HCT116 (cell line): ENCODE measurements at regions not wholly inside any gene's neighbourhood (a gene's known extent, or its start where the extent isn't known, plus 50 kb on each side); places are given as distances from the start of the nearest gene placed in this dataset.

Experiments
- ATAC-seq: fragments of 200-7000 bp; cut with Tn5 transposase; 2 replicates; pipeline ENCODE4 v1.9.1; 2020; ENCODE audit warnings: mild to moderate bottlenecking, moderate library complexity
- BruUV-seq: library from RNA; stranded (reverse); fragments of 400-500 nt; replicated peaks from 2 replicates; lab custom pipeline; 2021; lab: Mats Ljungman, UMichigan
- CTCF ChIA-PET: fragments of 300-600 bp; sonication (Branson Sonifier 250); formaldehyde crosslinking; loops from one replicate; lab custom pipeline; 2021; ENCODE audit warnings: antibody characterized with exemption; lab: Charles Lee
- POLR2A ChIA-PET: fragments of 300-600, 350-600 bp; sonication (Branson Sonifier 250); formaldehyde crosslinking; loops from one replicate; lab custom pipeline; 2021; ENCODE audit warnings: antibody characterized with exemption; lab: Charles Lee
- RAD21 ChIA-PET, 2 experiments: fragments of 300-600 bp; sonication (Branson Sonifier 250); formaldehyde crosslinking; loops; one replicate each; lab custom pipeline; 2023; ENCODE audit warnings: low total read pairs in 2 of 2; ENCODE audit not compliant: uncharacterized antibody in 2 of 2, unreplicated experiment in 2 of 2, low non-redundant PET in 1 of 2; lab: Charles Lee
- DNase-seq: peaks from one replicate; pipeline ENCODE4 v3.0.0-alpha.2; 2010; ENCODE audit warnings: low read depth, low spot score
- H2AFZ ChIP-seq: fragments of 200-600 bp; shearing (Covaris generic), sonication (generic); 2 replicates; pipeline ENCODE4 v1.6.1; 2017; ENCODE audit warnings: low read depth, mixed run types, mixed read lengths, antibody characterized with exemption, low read length; ENCODE audit not compliant: poor library complexity, severe bottlenecking
- H3K27ac ChIP-seq: 2 replicates; pipeline ENCODE4 v1.5.1; 2012; ENCODE audit warnings: low read depth, low read length
- H3K27me3 ChIP-seq: fragments of 200-600 bp; sonication (generic); 2 replicates; pipeline ENCODE4 v1.6.1; 2016; ENCODE audit warnings: mixed run types, low read length, mixed read lengths; ENCODE audit not compliant: insufficient read depth
- H3K36me3 ChIP-seq, 2 experiments: fragments of 200-500 bp in 1 of 2; fragments of 200-600 bp in 1 of 2; sonication (Bioruptor generic) in 1 of 2; sonication (generic) in 1 of 2; 2 replicates each; pipeline versions ENCODE4 v1.5.1 to v1.6.1; 2014 to 2016; ENCODE audit warnings: low read length in 2 of 2, inconsistent platforms in 1 of 2, mixed read lengths in 1 of 2, mixed run types in 1 of 2; ENCODE audit not compliant: insufficient read depth in 2 of 2, control insufficient read depth in 1 of 2
- H3K4me1 ChIP-seq, 2 experiments: fragments of 200-600 bp in 1 of 2; sonication (generic) in 1 of 2; 2 replicates each; pipeline versions ENCODE4 v1.5.1 to v1.6.1; 2012 to 2017; ENCODE audit warnings: low read length in 2 of 2, inconsistent platforms in 1 of 2, mild to moderate bottlenecking in 1 of 2, mixed read lengths in 1 of 2, mixed run types in 1 of 2, moderate library complexity in 1 of 2; ENCODE audit not compliant: insufficient read depth in 2 of 2, control insufficient read depth in 1 of 2
- H3K4me2 ChIP-seq: fragments of 200-600 bp; sonication (generic); 2 replicates; pipeline ENCODE4 v1.6.1; 2017; ENCODE audit warnings: mixed run types, low read length, mixed read lengths
- H3K4me3 ChIP-seq, 2 experiments: fragments of 200-600 bp in 1 of 2; sonication (generic) in 1 of 2; replicated peaks in 1 of 2; 2 replicates each; pipeline ENCODE4 v1.5.1; 2011 to 2016; ENCODE audit warnings: low read length in 2 of 2, control low read depth in 1 of 2, low read depth in 1 of 2, mild to moderate bottlenecking in 1 of 2, mixed read lengths in 1 of 2, mixed run types in 1 of 2
- H3K79me2 ChIP-seq: fragments of 200-600 bp; sonication (generic); 2 replicates; pipeline ENCODE4 v1.6.1; 2017; ENCODE audit warnings: mild to moderate bottlenecking, mixed run types, low read length, moderate library complexity, mixed read lengths; ENCODE audit not compliant: insufficient read depth
- H3K9ac ChIP-seq: fragments of 200-600 bp; sonication (generic); 2 replicates; pipeline ENCODE4 v1.6.1; 2016; ENCODE audit warnings: low read length, mixed read lengths
- H3K9me2 ChIP-seq: fragments of 200-600 bp; sonication (generic), shearing (Covaris generic); 2 replicates; pipeline ENCODE4 v1.6.1; 2017; ENCODE audit warnings: mixed run types, mild to moderate bottlenecking, moderate library complexity; ENCODE audit not compliant: insufficient read depth
- H3K9me3 ChIP-seq, 2 experiments: fragments of 200-500 bp in 1 of 2; fragments of 200-600 bp in 1 of 2; sonication (Bioruptor generic) in 1 of 2; sonication (generic) in 1 of 2; 2 replicates each; pipeline ENCODE4 v1.6.1; 2014 to 2017; ENCODE audit warnings: low read length in 2 of 2, mixed read lengths in 2 of 2, inconsistent platforms in 1 of 2, low read depth in 1 of 2, mild to moderate bottlenecking in 1 of 2, mixed run types in 1 of 2, moderate library complexity in 1 of 2; ENCODE audit not compliant: control insufficient read depth in 1 of 2, insufficient read depth in 1 of 2
- H4K20me1 ChIP-seq: fragments of 200-600 bp; sonication (generic), shearing (Covaris generic); 2 replicates; pipeline ENCODE4 v1.6.1; 2017; ENCODE audit warnings: mixed run types, mild to moderate bottlenecking, moderate library complexity; ENCODE audit not compliant: insufficient read depth
- ATF3 ChIP-seq: IDR thresholded peaks from 2 replicates; pipeline ENCODE4 v1.6.1; 2012
- CBX3 ChIP-seq: IDR thresholded peaks from 2 replicates; pipeline ENCODE4 v1.6.1; 2012; ENCODE audit warnings: low read depth
- CEBPB ChIP-seq: IDR thresholded peaks from 2 replicates; pipeline ENCODE4 v1.6.1; 2012; ENCODE audit warnings: low read depth
- EGR1 ChIP-seq: IDR thresholded peaks from 2 replicates; pipeline ENCODE4 v1.6.1; 2012; ENCODE audit warnings: low read depth
- ELF1 ChIP-seq: IDR thresholded peaks from 2 replicates; pipeline ENCODE4 v1.6.1; 2012; ENCODE audit warnings: low read depth, borderline replicate concordance
- EZH2phosphoT487 ChIP-seq: fragments of 200-600 bp; IDR thresholded peaks from 2 replicates; pipeline ENCODE4 v1.6.1; 2018; ENCODE audit warnings: antibody characterized with exemption, borderline replicate concordance
- FOSL1 ChIP-seq: IDR thresholded peaks from 2 replicates; pipeline ENCODE4 v1.6.1; 2012; ENCODE audit warnings: low read depth
- MAX ChIP-seq: IDR thresholded peaks from 2 replicates; pipeline ENCODE4 v1.6.1; 2012
- POLR2AphosphoS5 ChIP-seq: IDR thresholded peaks from 2 replicates; pipeline ENCODE4 v1.6.1; 2011; ENCODE audit warnings: mild to moderate bottlenecking, low read depth, low read length, moderate library complexity
- RAD21 ChIP-seq: IDR thresholded peaks from 2 replicates; pipeline ENCODE4 v1.6.1; 2012; ENCODE audit warnings: low read depth, mild to moderate bottlenecking
- SIN3A ChIP-seq: IDR thresholded peaks from 2 replicates; pipeline ENCODE4 v1.6.1; 2012; ENCODE audit warnings: low read depth
- SP1 ChIP-seq: IDR thresholded peaks from 2 replicates; pipeline ENCODE4 v1.6.1; 2012; ENCODE audit warnings: low read depth
- SRF ChIP-seq: IDR thresholded peaks from 2 replicates; pipeline ENCODE4 v1.6.1; 2012; ENCODE audit warnings: low read depth
- YY1 ChIP-seq: IDR thresholded peaks from 2 replicates; pipeline ENCODE4 v1.6.1; 2011; ENCODE audit warnings: low read length, low read depth, moderate library complexity, mild to moderate bottlenecking; ENCODE audit not compliant: insufficient replicate concordance; ENCODE audit errors: extremely low read depth
- ZBTB33 ChIP-seq: IDR thresholded peaks from 2 replicates; pipeline ENCODE4 v1.6.1; 2011; ENCODE audit warnings: mild to moderate bottlenecking, low read length, moderate library complexity; ENCODE audit not compliant: insufficient replicate concordance; ENCODE audit errors: extremely low read depth
- ZNF274 ChIP-seq: fragments of 200-500 bp; sonication (Bioruptor generic); IDR thresholded peaks from 2 replicates; pipeline ENCODE4 v1.6.1; 2014; ENCODE audit warnings: mild to moderate bottlenecking, low read depth, low read length, inconsistent platforms
- intact Hi-C: fragments of 100-400 bp; cut with micrococcal nuclease; formaldehyde crosslinking; loops from 2 replicates; pipeline ENCODE4 v1.10.0; 2022
- TF ChIP-seq, protein P1 (sequence below), 3 experiments: fragments of 200-600 bp in 1 of 3; sonication (generic) in 1 of 3; IDR thresholded peaks in 2 of 3; conservative IDR thresholded peaks in 1 of 3; 2 replicates each; pipeline ENCODE4 v1.5.1; 2012 to 2017; ENCODE audit warnings: low read depth in 2 of 3, low read length in 2 of 3, antibody characterized with exemption in 1 of 3, borderline replicate concordance in 1 of 3, control low read depth in 1 of 3, mild to moderate bottlenecking in 1 of 3, mixed read lengths in 1 of 3, mixed run types in 1 of 3, moderate library complexity in 1 of 3; ENCODE audit not compliant: insufficient read depth in 1 of 3

DNA sequence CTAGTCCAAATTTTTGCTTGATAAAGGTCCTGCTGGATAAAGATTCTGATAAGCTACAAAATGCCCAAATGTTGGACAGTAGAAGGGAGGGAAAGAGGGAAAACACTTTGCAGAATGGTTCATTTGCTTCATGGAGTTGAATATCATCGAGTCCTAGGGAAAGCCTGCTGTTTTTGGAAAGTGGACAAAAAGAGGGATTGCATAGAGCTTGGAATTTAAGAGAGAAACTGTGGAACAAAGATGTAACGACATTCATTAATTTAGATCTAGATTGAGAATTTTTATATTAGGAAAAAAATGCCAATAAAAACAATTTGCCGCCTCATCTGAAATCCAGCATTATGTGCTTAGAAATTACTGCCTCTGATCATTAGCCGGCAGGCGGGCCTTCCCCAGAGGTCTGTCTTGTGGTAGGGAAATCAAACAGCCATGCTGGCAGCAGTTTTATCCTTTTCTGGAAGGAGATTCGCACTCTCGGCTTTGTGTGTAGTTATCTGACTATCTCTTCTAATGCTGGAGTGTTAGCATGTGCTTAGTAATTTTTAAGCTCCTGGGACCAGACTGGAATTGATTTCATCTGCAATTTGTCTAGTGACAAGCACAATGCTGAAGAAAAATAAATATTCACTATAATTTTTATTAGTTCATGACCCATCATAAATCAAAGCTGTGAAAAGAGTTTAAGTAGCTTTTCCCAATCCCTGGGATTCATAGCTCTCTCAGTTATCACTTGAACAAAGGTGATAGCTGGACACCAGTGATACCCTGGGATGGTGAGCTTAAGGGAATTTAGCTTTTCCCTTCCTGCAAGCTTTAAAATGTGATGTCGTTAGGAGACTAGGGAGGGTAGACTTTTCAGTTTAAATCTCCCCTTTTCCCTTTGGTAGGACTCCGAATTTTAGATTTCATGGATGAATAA, 329.5 kb downstream of the PRL start:
- Histone ChIP-seq H3K9me2 (no peaks in the 10 kb centered on the region), H3K4me3 (no peak overlapping the region), H4K20me1 (no peaks in the 10 kb centered on the region), H3K79me2 (no peaks in the 10 kb centered on the region), H3K9ac (no peak overlapping the region), H3K27ac (no peak overlapping the region), H3K4me1 (no peaks in the 10 kb centered on the region), H3K36me3 (no peaks in the 10 kb centered on the region), H3K9me3 (no peaks in the 10 kb centered on the region), H3K4me2 (no peak overlapping the region), H2AFZ (no peak overlapping the region), H3K27me3 (no peaks in the 10 kb centered on the region; the same call in 1 of the 2 replicates)
- POLR2A ChIA-PET = no interaction called here
- CTCF ChIA-PET = no interaction called here
- RAD21 ChIA-PET = no interaction called here
- DNase-seq (no peak), ATAC-seq (no peak)
- TF ChIP-seq POLR2AphosphoS5 (no peak), EGR1 (no peak), YY1 (no peak), ATF3 (no peak), ELF1 (no peak), FOSL1 (no peak), RAD21 (no peak), CBX3 (no peak), SP1 (no peak), ZBTB33 (no peak), CEBPB (no peak), EZH2phosphoT487 (no peak), MAX (no peak), SIN3A (no peak), SRF (no peak), ZNF274 (no peak)
- TF ChIP-seq, protein P1, sequence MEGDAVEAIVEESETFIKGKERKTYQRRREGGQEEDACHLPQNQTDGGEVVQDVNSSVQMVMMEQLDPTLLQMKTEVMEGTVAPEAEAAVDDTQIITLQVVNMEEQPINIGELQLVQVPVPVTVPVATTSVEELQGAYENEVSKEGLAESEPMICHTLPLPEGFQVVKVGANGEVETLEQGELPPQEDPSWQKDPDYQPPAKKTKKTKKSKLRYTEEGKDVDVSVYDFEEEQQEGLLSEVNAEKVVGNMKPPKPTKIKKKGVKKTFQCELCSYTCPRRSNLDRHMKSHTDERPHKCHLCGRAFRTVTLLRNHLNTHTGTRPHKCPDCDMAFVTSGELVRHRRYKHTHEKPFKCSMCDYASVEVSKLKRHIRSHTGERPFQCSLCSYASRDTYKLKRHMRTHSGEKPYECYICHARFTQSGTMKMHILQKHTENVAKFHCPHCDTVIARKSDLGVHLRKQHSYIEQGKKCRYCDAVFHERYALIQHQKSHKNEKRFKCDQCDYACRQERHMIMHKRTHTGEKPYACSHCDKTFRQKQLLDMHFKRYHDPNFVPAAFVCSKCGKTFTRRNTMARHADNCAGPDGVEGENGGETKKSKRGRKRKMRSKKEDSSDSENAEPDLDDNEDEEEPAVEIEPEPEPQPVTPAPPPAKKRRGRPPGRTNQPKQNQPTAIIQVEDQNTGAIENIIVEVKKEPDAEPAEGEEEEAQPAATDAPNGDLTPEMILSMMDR (IDR thresholded peaks at IDR 0.05 in 2 of 3, conservative IDR thresholded peaks at IDR 0.05 in 1 of 3; ENCODE audit: borderline replicate concordance in 1 of 3, insufficient read depth in 1 of 3, low read depth in 2 of 3, low read length in 2 of 3) = no peak
- intact Hi-C loops = no loop called here
- no TSS peak for BruUV-seq
